ENCODE measurements at regions not wholly inside any gene's neighbourhood (a gene's known extent, or its start where the extent isn't known, plus 50 kb on each side); places are given as distances from the start of the nearest gene placed in this dataset.
"Not testable (repeated sequence)": the region's sequence is repeated elsewhere in the genome, so short reads cannot be mapped to it uniquely, and the experiment has no call there.

- no peak overlapping the region for H3K27ac ChIP-seq (ENCODE audit: low read length)
- no peak overlapping the region for H3K9ac ChIP-seq (ENCODE audit: low read length)
- no peak overlapping the region for H3K4me2 ChIP-seq (ENCODE audit: low read length)
- no peaks in the 10 kb centered on the region for H4K20me1 ChIP-seq (ENCODE audit: insufficient read depth)
- H3K4me3 ChIP-seq (ENCODE audit: low read length): no peak overlapping the region
- no peaks in the 10 kb centered on the region for H3K9me3 ChIP-seq (ENCODE audit: low read length)
- no peaks in the 10 kb centered on the region for H3K27me3 ChIP-seq (ENCODE audit: insufficient read depth, low read depth, low read length)
- H3K79me2 ChIP-seq (replicated peaks; ENCODE audit: insufficient read depth, low read length): no peaks in the 10 kb centered on the region
- no peaks in the 10 kb centered on the region for H3K9me2 ChIP-seq (ENCODE audit: insufficient read depth, low read length)
- no peaks in the 10 kb centered on the region for H3K36me3 ChIP-seq (ENCODE audit: insufficient read depth, low read length)
- no peak overlapping the region for H2AFZ ChIP-seq (ENCODE audit: low read depth, low read length)
- no peaks in the 10 kb centered on the region for H3F3A ChIP-seq (ENCODE audit: insufficient read depth, low read length, poor library complexity, severe bottlenecking)
- TF ChIP-seq EZH2 (IDR thresholded peaks at IDR 0.05; ENCODE audit: borderline replicate concordance, insufficient read depth, low read length, poor library complexity, severe bottlenecking) (no peak), SMC3 (conservative IDR thresholded peaks at IDR 0.05; ENCODE audit: poor library complexity) (no peak), EP300 (conservative IDR thresholded peaks at IDR 0.05; ENCODE audit: poor library complexity, severe bottlenecking) (no peak), POLR2AphosphoS5 (IDR thresholded peaks at IDR 0.05) (no peak), RAD21 (conservative IDR thresholded peaks at IDR 0.05) (no peak), TAF1 (IDR thresholded peaks at IDR 0.05; ENCODE audit: low read depth) (no peak), MXI1 (conservative IDR thresholded peaks at IDR 0.05; ENCODE audit: poor library complexity, severe bottlenecking) (no peak)
- TF ChIP-seq, protein P1, sequence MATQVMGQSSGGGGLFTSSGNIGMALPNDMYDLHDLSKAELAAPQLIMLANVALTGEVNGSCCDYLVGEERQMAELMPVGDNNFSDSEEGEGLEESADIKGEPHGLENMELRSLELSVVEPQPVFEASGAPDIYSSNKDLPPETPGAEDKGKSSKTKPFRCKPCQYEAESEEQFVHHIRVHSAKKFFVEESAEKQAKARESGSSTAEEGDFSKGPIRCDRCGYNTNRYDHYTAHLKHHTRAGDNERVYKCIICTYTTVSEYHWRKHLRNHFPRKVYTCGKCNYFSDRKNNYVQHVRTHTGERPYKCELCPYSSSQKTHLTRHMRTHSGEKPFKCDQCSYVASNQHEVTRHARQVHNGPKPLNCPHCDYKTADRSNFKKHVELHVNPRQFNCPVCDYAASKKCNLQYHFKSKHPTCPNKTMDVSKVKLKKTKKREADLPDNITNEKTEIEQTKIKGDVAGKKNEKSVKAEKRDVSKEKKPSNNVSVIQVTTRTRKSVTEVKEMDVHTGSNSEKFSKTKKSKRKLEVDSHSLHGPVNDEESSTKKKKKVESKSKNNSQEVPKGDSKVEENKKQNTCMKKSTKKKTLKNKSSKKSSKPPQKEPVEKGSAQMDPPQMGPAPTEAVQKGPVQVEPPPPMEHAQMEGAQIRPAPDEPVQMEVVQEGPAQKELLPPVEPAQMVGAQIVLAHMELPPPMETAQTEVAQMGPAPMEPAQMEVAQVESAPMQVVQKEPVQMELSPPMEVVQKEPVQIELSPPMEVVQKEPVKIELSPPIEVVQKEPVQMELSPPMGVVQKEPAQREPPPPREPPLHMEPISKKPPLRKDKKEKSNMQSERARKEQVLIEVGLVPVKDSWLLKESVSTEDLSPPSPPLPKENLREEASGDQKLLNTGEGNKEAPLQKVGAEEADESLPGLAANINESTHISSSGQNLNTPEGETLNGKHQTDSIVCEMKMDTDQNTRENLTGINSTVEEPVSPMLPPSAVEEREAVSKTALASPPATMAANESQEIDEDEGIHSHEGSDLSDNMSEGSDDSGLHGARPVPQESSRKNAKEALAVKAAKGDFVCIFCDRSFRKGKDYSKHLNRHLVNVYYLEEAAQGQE (IDR thresholded peaks at IDR 0.05; ENCODE audit: borderline replicate concordance): no peak
- TF ChIP-seq, protein P2, sequence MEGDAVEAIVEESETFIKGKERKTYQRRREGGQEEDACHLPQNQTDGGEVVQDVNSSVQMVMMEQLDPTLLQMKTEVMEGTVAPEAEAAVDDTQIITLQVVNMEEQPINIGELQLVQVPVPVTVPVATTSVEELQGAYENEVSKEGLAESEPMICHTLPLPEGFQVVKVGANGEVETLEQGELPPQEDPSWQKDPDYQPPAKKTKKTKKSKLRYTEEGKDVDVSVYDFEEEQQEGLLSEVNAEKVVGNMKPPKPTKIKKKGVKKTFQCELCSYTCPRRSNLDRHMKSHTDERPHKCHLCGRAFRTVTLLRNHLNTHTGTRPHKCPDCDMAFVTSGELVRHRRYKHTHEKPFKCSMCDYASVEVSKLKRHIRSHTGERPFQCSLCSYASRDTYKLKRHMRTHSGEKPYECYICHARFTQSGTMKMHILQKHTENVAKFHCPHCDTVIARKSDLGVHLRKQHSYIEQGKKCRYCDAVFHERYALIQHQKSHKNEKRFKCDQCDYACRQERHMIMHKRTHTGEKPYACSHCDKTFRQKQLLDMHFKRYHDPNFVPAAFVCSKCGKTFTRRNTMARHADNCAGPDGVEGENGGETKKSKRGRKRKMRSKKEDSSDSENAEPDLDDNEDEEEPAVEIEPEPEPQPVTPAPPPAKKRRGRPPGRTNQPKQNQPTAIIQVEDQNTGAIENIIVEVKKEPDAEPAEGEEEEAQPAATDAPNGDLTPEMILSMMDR (IDR thresholded peaks at IDR 0.05; ENCODE audit: poor library complexity, severe bottlenecking): no peak
Observed at GRCh38 chr5:168142402-168142801, 149.0 kb upstream of the WWC1 start.

GRCh38 chr5:168143521-168143920 is 147.9 kb upstream of the WWC1 start:
- not testable (repeated sequence) for H3K9me2 ChIP-seq (ENCODE audit: insufficient read depth, low read length); H3K27ac ChIP-seq (ENCODE audit: low read length); H3K9me3 ChIP-seq (ENCODE audit: low read length); H3K36me3 ChIP-seq (ENCODE audit: insufficient read depth, low read length); H4K20me1 ChIP-seq (ENCODE audit: insufficient read depth); H3K9ac ChIP-seq (ENCODE audit: low read length); H3K79me2 ChIP-seq (replicated peaks; ENCODE audit: insufficient read depth, low read length); H2AFZ ChIP-seq (ENCODE audit: low read depth, low read length); H3K4me3 ChIP-seq (ENCODE audit: low read length); H3K27me3 ChIP-seq (ENCODE audit: insufficient read depth, low read depth, low read length); H3K4me2 ChIP-seq (ENCODE audit: low read length); H3F3A ChIP-seq (ENCODE audit: insufficient read depth, low read length, poor library complexity, severe bottlenecking)

- Histone ChIP-seq H3K4me2 (ENCODE audit: low read length) (no peak overlapping the region), H3K27ac (ENCODE audit: low read length) (no peak overlapping the region), H3K79me2 (replicated peaks; ENCODE audit: insufficient read depth, low read length) (no peaks in the 10 kb centered on the region), H3K36me3 (ENCODE audit: insufficient read depth, low read length) (no peaks in the 10 kb centered on the region), H4K20me1 (ENCODE audit: insufficient read depth) (no peaks in the 10 kb centered on the region), H2AFZ (ENCODE audit: low read depth, low read length) (no peak overlapping the region), H3K9me2 (ENCODE audit: insufficient read depth, low read length) (no peaks in the 10 kb centered on the region), H3K4me3 (ENCODE audit: low read length) (no peak overlapping the region), H3K27me3 (ENCODE audit: insufficient read depth, low read depth, low read length) (peaks cover 3% of the 10 kb centered on the region), H3F3A (ENCODE audit: insufficient read depth, low read length, poor library complexity, severe bottlenecking) (no peaks in the 10 kb centered on the region), H3K9me3 (ENCODE audit: low read length) (no peaks in the 10 kb centered on the region), H3K9ac (ENCODE audit: low read length) (no peak overlapping the region)
- TF ChIP-seq, protein P2 (IDR thresholded peaks at IDR 0.05; ENCODE audit: poor library complexity, severe bottlenecking): no peak
Observed at GRCh38 chr5:168147106-168147505, 144.3 kb upstream of the WWC1 start.
